CD4-positive, alpha-beta T cell (primary cell): ENCODE measurements at regions not wholly inside any gene's neighbourhood (a gene's known extent, or its start where the extent isn't known, plus 50 kb on each side); places are given as distances from the start of the nearest gene placed in this dataset.

Source experiments
- ATAC-seq: fragments of 200-7000 bp; cut with Tn5 transposase; one replicate; pipeline ENCODE4 v1.10.0; 2022; ENCODE audit warnings: mild to moderate bottlenecking; ENCODE audit not compliant: poor library complexity
- CTCF ChIA-PET: fragments of 350-600 bp; sonication (Branson Sonifier 250); formaldehyde crosslinking; loops from one replicate; lab custom pipeline; 2021; ENCODE audit warnings: antibody characterized with exemption, inconsistent platforms; lab: Charles Lee
- POLR2A ChIA-PET: fragments of 350-600 bp; sonication (Branson Sonifier 250); formaldehyde crosslinking; loops from one replicate; lab custom pipeline; 2021; ENCODE audit warnings: antibody characterized with exemption, inconsistent platforms; lab: Charles Lee
- DNase-seq, 14 experiments: peaks; one replicate each; pipeline ENCODE4 v3.0.0-alpha.2; 2013 to 2020; ENCODE audit warnings: mixed read lengths in 2 of 14
- H3K27ac ChIP-seq, 2 donors: one replicate each; pipeline versions ENCODE4 v1.5.1 to v1.7.0; 2013; ENCODE audit warnings: low read length in 2 of 2, low read depth in 1 of 2, mild to moderate bottlenecking in 1 of 2
- H3K27me3 ChIP-seq, 2 experiments: 1 replicate in 1 of 2; 2 replicates in 1 of 2; pipeline versions ENCODE4 v1.6.1 to v1.7.0; 2013; ENCODE audit warnings: low read length in 2 of 2, control low read depth in 1 of 2, mild to moderate bottlenecking in 1 of 2, moderate library complexity in 1 of 2; ENCODE audit not compliant: insufficient read depth in 2 of 2, control insufficient read depth in 1 of 2
- H3K36me3 ChIP-seq: one replicate; pipeline ENCODE4 v1.6.1; 2013; ENCODE audit warnings: low read length, control low read depth; ENCODE audit not compliant: insufficient read depth
- H3K4me1 ChIP-seq: one replicate; pipeline ENCODE4 v1.6.1; 2013; ENCODE audit warnings: low read length, control low read depth; ENCODE audit not compliant: insufficient read depth
- H3K4me3 ChIP-seq: one replicate; pipeline ENCODE4 v1.5.1; 2013; ENCODE audit warnings: mild to moderate bottlenecking, low read length, moderate library complexity
- H3K9me3 ChIP-seq, 2 experiments: 1 replicate in 1 of 2; 2 replicates in 1 of 2; pipeline versions ENCODE4 v1.6.1 to v1.7.0; 2013; ENCODE audit warnings: low read length in 2 of 2, mild to moderate bottlenecking in 2 of 2, control low read depth in 1 of 2, moderate library complexity in 1 of 2; ENCODE audit not compliant: control insufficient read depth in 1 of 2, insufficient read depth in 1 of 2
- H3K27ac Mint-ChIP-seq: one replicate; pipeline ENCODE4 v1.8.0; 2020; ENCODE audit warnings: mixed read lengths
- H3K27me3 Mint-ChIP-seq: one replicate; pipeline ENCODE4 v1.8.0; 2021; ENCODE audit warnings: mixed read lengths
- H3K36me3 Mint-ChIP-seq: one replicate; pipeline ENCODE4 v1.8.0; 2021; ENCODE audit warnings: low read depth, mixed read lengths
- H3K4me1 Mint-ChIP-seq: one replicate; pipeline ENCODE4 v1.8.0; 2021; ENCODE audit warnings: low read depth, mixed read lengths
- H3K4me3 Mint-ChIP-seq: one replicate; pipeline ENCODE4 v1.8.0; 2020; ENCODE audit warnings: mild to moderate bottlenecking, mixed read lengths
- H3K9me3 Mint-ChIP-seq: one replicate; pipeline ENCODE4 v1.8.0; 2020; ENCODE audit warnings: mixed read lengths
- CTCF ChIP-seq: fragments of 200-600 bp; IDR thresholded peaks from one replicate; pipeline ENCODE4 v1.8.0; 2022; ENCODE audit warnings: antibody characterized with exemption, mild to moderate bottlenecking
- intact Hi-C, 2 experiments: fragments of 100-400 bp; cut with DNase I in 1 of 2; cut with micrococcal nuclease in 1 of 2; formaldehyde crosslinking; loops; one replicate each; pipeline versions ENCODE4 v1.15.1 to v1.9.0; 2023 to 2025; cut with DNase I, micrococcal nuclease

DNA sequence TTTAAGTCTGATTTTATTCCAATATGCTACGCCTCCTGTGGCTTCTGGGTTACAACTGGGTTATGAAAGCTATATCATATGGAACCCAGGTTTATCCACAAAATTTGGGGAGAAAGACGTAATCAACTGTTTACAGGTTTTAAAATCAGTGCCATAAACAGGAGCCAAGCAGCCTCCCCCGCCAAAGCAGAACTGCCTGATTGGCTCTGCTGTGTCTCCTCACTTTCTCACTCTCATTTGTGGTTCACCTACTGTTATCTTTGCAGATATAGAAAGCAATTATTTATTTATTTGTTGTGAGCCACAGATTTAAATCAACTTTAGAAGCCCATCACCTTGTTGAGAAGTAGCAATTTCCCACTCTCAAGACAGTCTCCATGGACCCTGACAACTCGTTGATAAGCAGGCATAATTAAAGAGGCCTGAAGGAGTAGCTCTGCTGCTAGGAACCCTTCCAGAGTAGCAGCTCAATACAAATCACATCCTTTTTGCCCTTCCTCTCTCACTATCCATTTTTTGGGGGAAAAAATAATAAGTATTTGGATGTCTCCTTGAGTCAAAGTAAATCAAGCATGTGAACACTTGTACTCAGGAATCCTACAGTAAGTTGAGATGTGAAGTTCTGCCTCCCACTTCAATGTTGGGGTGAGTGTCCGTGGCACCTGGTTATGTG lies 191.0 kb upstream of the CCDC150 start:
- Mint-ChIP-seq H3K4me1 (no peaks in the 10 kb centered on the region), H3K36me3 (no peaks in the 10 kb centered on the region), H3K27ac (no peak overlapping the region), H3K9me3 (no peaks in the 10 kb centered on the region), H3K27me3 (peaks cover 5% of the 10 kb centered on the region), H3K4me3 (no peak overlapping the region)
- POLR2A ChIA-PET = no interaction called here
- DNase-seq = no peak
- H3K9me3 ChIP-seq = no peaks in the 10 kb centered on the region
- CTCF ChIA-PET = no interaction called here
- no peaks in the 10 kb centered on the region for H3K4me1 ChIP-seq
- no peak for TF ChIP-seq CTCF
- H3K27me3 ChIP-seq = peaks cover 0 to 6% of the 10 kb centered on the region in 2 experiments
- ATAC-seq = no peak
- H3K27ac ChIP-seq = no peak overlapping the region
- no peak overlapping the region for H3K4me3 ChIP-seq
- intact Hi-C loops = no loop called here
- H3K36me3 ChIP-seq = no peaks in the 10 kb centered on the region

DNA sequence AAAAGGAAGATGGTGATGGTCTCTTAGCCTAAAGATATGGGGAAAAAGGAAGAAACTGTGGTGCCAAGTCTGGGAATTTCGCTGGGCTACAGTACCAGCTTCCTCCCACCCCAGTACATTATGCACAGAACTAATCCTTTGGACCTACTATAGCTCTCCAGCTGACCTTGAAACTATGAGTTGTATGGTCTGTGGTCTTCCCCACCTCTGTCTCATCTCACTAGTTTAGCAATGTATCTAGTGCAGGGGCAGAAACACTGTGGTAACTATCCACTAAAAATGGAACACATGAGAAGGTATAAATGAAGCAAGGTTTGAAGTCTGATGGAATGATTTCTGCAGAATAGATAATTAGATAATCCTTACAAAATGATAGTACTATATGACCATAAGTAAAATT lies 190.4 kb upstream of the CCDC150 start:
- ChIA-PET CTCF (no interaction called here), POLR2A (no interaction called here)
- H3K27ac Mint-ChIP-seq = no peak overlapping the region
- TF ChIP-seq CTCF = no peak
- peaks cover 0 to 6% of the 10 kb centered on the region in 2 experiments for H3K27me3 ChIP-seq
- H3K4me3 Mint-ChIP-seq = no peak overlapping the region
- H3K4me1 Mint-ChIP-seq = no peaks in the 10 kb centered on the region
- peaks cover 9% of the 10 kb centered on the region for H3K27me3 Mint-ChIP-seq
- no peak overlapping the region for H3K27ac ChIP-seq
- no peak overlapping the region for H3K4me3 ChIP-seq
- H3K36me3 Mint-ChIP-seq = no peaks in the 10 kb centered on the region
- no peaks in the 10 kb centered on the region for H3K9me3 Mint-ChIP-seq
- H3K4me1 ChIP-seq = no peaks in the 10 kb centered on the region
- no peaks in the 10 kb centered on the region for H3K36me3 ChIP-seq
- ATAC-seq (no peak), DNase-seq (no peak)
- intact Hi-C loops = no loop called here
- no peaks in the 10 kb centered on the region for H3K9me3 ChIP-seq

- H3K27ac Mint-ChIP-seq = no peak overlapping the region
- H3K4me1 ChIP-seq = no peaks in the 10 kb centered on the region
- H3K36me3 Mint-ChIP-seq = no peaks in the 10 kb centered on the region
- H3K4me3 Mint-ChIP-seq = no peak overlapping the region
- peaks cover 0 to 12% of the 10 kb centered on the region in 2 experiments for H3K27me3 ChIP-seq
- intact Hi-C loops = loop anchor here (5.0 to 10.0 kb wide), 2 partner anchors 158 to 375 kb away; no protein-coding TSS in a partner anchor
- no peak overlapping the region for H3K4me3 ChIP-seq
- DNase-seq (no peak), ATAC-seq (no peak)
- H3K4me1 Mint-ChIP-seq = no peaks in the 10 kb centered on the region
- POLR2A ChIA-PET = interaction anchor here (1.4 kb wide), 1 partner anchor 374 kb away, joined by 9 read pairs; no protein-coding TSS in a partner anchor
- H3K36me3 ChIP-seq = no peaks in the 10 kb centered on the region
- no peaks in the 10 kb centered on the region for H3K9me3 Mint-ChIP-seq
- TF ChIP-seq CTCF = no peak
- CTCF ChIA-PET = no interaction called here
- peaks cover 29% of the 10 kb centered on the region for H3K27me3 Mint-ChIP-seq
- no peak overlapping the region for H3K27ac ChIP-seq
- no peaks in the 10 kb centered on the region for H3K9me3 ChIP-seq
Measured at GRCh38 chr2:196452758-196453157, 186.8 kb upstream of the CCDC150 start.
